Aorta (tissue), 5 donors: ENCODE measurements at regions not wholly inside any gene's neighbourhood (a gene's known extent, or its start where the extent isn't known, plus 50 kb on each side); places are given as distances from the start of the nearest gene placed in this dataset.

Source experiments
- ATAC-seq: fragments of 200-7000 bp; cut with Tn5 transposase; one replicate; pipeline ENCODE4 v1.9.1; 2022; ENCODE audit warnings: moderate library complexity; ENCODE audit not compliant: low FRiP score
- DNase-seq, 2 donors: peaks; one replicate each; pipeline ENCODE4 v3.0.0-alpha.2; 2020
- H3K27ac ChIP-seq, 2 donors: one replicate each; pipeline ENCODE4 v1.5.1; 2013; ENCODE audit warnings: low read length in 2 of 2, mild to moderate bottlenecking in 2 of 2, moderate library complexity in 2 of 2, control low read depth in 1 of 2, inconsistent platforms in 1 of 2, low read depth in 1 of 2
- H3K27me3 ChIP-seq, 2 donors: one replicate each; pipeline ENCODE4 v1.6.1; 2013; ENCODE audit warnings: control low read depth in 1 of 2, low read length in 1 of 2, mild to moderate bottlenecking in 1 of 2, moderate library complexity in 1 of 2; ENCODE audit not compliant: insufficient read depth in 2 of 2, control insufficient read depth in 1 of 2
- H3K36me3 ChIP-seq, 2 donors: one replicate each; pipeline ENCODE4 v1.6.1; 2013; ENCODE audit warnings: control low read depth in 1 of 2, low read length in 1 of 2, mild to moderate bottlenecking in 1 of 2; ENCODE audit not compliant: insufficient read depth in 2 of 2, control insufficient read depth in 1 of 2
- H3K4me1 ChIP-seq, 2 donors: one replicate each; pipeline ENCODE4 v1.6.1; 2013; ENCODE audit warnings: low read length in 2 of 2, control low read depth in 1 of 2, mild to moderate bottlenecking in 1 of 2, moderate library complexity in 1 of 2; ENCODE audit not compliant: insufficient read depth in 2 of 2, control insufficient read depth in 1 of 2
- H3K4me3 ChIP-seq, 2 donors: one replicate each; pipeline ENCODE4 v1.5.1; 2013; ENCODE audit warnings: low read length in 2 of 2, control low read depth in 1 of 2, mild to moderate bottlenecking in 1 of 2
- H3K9me3 ChIP-seq: one replicate; pipeline ENCODE4 v1.6.1; 2013; ENCODE audit warnings: mild to moderate bottlenecking, low read length; ENCODE audit not compliant: control insufficient read depth
- WGBS, 2 donors: extraction: QIAGEN DNeasy Blood & Tissue Kit; methylation state at CpG; one replicate each; pipeline ENCODE4 v1.1.7; 2013; 5-methylcytosine and 5-hydroxymethylcytosine counted together
- intact Hi-C, 2 donors: fragments of 100-400 bp; cut with DNase I; formaldehyde crosslinking; loops; one replicate each; pipeline versions ENCODE4 v1.14.2 to v1.15.0; 2022
- donor health status: healthy with polysubstance abuse.
- donor health status: Bipolar disorder and iron deficiency.
- donor health status: DM: no; HTN: no; CAD: no.
- donor health status: DM: no; HTN: no; CAD: no.
- donor health status: DM: yes; HTN: yes; CAD: no.

DNA sequence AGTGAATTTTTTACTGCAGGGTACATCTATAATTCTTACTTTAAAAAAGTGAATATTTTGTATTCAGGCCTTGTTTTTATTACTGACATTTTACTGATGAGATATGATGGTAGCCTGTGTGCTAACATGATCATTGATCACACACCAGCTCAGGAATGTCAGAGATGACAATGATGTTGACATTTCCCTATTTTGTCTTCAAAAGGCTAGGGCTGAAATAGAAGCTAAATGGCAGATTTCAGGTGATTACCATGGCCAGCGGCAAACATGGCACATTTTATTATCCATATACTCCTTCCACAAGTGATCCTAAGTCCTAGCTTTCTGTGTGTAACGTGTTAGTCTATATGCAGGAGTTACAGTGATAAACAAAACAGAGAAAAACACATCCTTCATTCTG lies 544.3 kb upstream of the MIR17HG start:
- Histone ChIP-seq H3K36me3 (no peaks in the 10 kb centered on the region), H3K4me3 (no peak overlapping the region), H3K9me3 (no peaks in the 10 kb centered on the region), H3K27me3 (no peaks in the 10 kb centered on the region), H3K4me1 (no peaks in the 10 kb centered on the region), H3K27ac (no peak overlapping the region)
- WGBS, 2 donors, result 54 to 61% methylated on average over 2 of the region's 2 CpGs
- ATAC-seq, result no peak
- intact Hi-C loops, result no loop called here
- no peak for DNase-seq

DNA sequence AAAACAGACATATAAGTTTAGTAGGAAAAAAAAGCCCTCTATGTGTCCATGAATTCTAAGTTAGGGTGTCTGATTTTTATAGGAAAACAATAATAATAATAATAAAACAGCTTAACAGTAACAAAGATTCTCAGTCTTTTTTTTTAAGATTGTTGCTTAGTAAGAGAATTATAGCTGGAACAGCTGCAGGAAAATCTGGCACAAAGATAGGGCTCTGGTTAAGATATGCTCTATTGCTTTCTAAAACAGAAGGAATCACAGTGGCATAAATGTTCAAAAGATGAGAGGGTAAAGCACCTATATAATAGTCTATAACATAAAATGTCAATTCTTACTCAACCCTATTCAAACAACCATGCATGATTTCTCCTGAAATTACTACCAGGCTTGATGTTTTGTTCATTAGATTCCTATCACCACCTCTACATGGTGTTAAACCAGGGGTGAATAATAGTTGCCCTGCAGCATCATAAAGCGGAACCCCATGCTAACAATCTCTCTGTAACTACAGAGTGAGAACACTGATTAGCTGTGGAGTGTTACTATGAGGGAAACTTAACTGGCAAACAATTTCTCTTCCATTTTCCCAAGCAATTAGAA lies 541.4 kb upstream of the MIR17HG start:
- no peaks in the 10 kb centered on the region for H3K27me3 ChIP-seq
- H3K4me1 ChIP-seq, result no peaks in the 10 kb centered on the region
- H3K4me3 ChIP-seq, result no peak overlapping the region
- ATAC-seq, result no peak
- no peaks in the 10 kb centered on the region for H3K36me3 ChIP-seq
- H3K9me3 ChIP-seq, result no peaks in the 10 kb centered on the region
- H3K27ac ChIP-seq, result no peak overlapping the region
- WGBS, 2 donors, result 70 to 81% methylated on average over 1 of the region's 1 CpG
- intact Hi-C loops, result no loop called here
- DNase-seq, result no peak

DNA sequence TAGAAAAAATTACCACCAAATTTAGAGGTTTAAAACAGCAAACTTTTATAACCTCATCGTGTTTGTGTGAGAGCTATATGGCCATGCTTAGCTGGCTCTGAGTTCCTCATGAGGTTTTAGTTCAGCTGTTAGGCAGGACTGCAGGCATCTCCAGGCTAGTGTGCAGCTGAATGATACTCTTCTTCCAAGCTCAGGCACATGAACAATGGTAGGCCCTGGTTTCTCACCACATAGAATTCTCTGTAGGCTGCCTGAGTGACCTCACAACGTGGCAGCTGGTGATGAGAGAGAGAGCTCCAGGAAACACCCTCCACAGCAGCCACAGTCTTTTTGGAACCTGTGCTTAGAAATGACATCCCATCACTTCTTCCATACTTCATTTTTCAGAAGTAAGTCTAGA lies 540.6 kb upstream of the MIR17HG start:
- no peak for DNase-seq
- no peak for ATAC-seq
- Histone ChIP-seq H3K36me3 (no peaks in the 10 kb centered on the region), H3K27ac (no peak overlapping the region), H3K9me3 (no peaks in the 10 kb centered on the region), H3K4me1 (no peaks in the 10 kb centered on the region), H3K27me3 (no peaks in the 10 kb centered on the region), H3K4me3 (no peak overlapping the region)
- intact Hi-C loops, result no loop called here
- WGBS, 2 donors, result 42 to 47% methylated on average over 2 of the region's 2 CpGs

DNA sequence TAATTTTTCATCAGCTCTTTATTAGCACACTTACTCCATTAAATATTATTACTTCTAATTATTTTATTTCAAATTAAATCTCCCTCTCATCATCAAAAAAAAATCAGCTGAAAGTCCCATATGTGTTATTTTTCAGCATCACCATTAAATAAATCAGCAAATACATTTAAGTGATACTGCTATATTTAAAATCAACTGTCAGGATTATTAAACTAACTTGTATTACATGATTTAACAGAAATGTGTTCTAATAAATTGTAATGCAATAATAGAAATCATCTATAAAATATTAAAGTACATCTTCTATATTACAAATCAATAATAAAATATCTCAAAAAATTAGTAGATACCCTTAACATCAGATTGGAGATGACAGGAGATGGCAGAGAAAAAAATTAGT lies 538.6 kb upstream of the MIR17HG start:
- ATAC-seq, result no peak
- no peak overlapping the region for H3K27ac ChIP-seq
- intact Hi-C loops, result no loop called here
- H3K4me1 ChIP-seq, result no peaks in the 10 kb centered on the region
- peaks cover 2% of the 10 kb centered on the region for H3K9me3 ChIP-seq
- no peaks in the 10 kb centered on the region for H3K27me3 ChIP-seq
- no peak overlapping the region for H3K4me3 ChIP-seq
- H3K36me3 ChIP-seq, result no peaks in the 10 kb centered on the region
- DNase-seq, result no peak

DNA sequence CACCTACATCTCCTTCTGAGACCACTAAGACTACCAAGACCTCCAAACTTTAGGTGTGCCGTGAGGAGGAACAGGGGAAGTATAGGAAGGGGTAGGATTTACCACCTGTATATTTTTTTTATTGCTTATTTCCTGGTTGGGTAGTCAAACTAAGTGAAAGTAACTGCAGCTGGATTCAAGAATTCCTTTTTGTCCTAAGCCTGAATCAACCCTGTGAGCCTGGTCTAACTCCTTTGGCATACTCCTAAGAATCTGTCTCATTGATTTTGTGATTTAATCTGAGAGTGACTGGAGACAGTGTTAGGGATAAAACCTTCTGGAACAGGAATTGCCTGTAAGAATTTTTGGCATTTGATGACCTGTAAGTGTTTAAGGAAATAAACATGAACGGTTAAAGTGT lies 523.5 kb upstream of the MIR17HG start:
- Histone ChIP-seq H3K27ac (no peak overlapping the region), H3K27me3 (no peaks in the 10 kb centered on the region), H3K4me3 (no peak overlapping the region), H3K4me1 (no peaks in the 10 kb centered on the region), H3K9me3 (no peaks in the 10 kb centered on the region), H3K36me3 (no peaks in the 10 kb centered on the region)
- DNase-seq (no peak), ATAC-seq (no peak)
- intact Hi-C loops, result no loop called here
- WGBS, 2 donors, result 52 to 63% methylated on average over 2 of the region's 2 CpGs

DNA sequence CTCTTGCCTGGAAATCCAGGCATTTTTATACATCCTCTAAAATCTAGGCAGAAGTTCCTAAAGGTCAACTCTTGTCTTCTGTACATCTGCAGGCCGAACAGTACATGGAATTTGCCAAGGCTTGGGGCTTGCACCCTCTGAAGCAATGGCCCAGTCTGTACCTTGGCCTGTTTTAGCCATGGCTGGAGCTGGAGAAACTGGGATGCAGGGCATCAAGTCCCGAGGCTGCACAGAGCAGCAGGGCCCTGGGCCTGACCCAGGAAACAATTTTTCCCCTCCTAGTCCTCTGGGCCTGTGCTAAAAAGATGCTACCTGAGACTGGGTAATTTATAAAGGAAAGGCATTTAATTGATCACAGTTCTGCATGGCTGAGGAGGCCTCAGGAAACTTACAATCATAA lies 520.8 kb upstream of the MIR17HG start:
- intact Hi-C loops, result no loop called here
- DNase-seq, result no peak
- no peak for ATAC-seq

DNA sequence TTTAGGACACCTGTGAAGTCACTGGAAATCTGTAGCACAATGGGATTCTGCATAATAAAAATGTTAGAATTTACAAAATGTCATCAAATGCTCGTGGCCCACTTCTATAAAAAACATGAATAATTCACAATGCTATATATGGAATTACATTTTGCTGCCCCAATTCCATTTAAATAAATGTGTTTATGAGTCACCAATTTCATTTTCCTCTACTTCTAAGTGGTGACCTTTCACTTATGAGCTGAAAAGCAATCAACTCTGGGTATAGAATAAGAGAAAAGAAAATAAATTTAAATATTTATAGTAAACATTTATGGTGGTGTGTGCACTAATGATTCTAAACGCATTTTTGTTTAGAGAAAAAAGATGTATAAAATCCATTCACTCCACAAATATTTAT lies 516.7 kb upstream of the MIR17HG start:
- no peak for ATAC-seq
- no peak overlapping the region for H3K27ac ChIP-seq
- intact Hi-C loops, result no loop called here
- H3K27me3 ChIP-seq, result peaks cover 0 to 2% of the 10 kb centered on the region in 2 donors
- no peaks in the 10 kb centered on the region for H3K4me1 ChIP-seq
- H3K9me3 ChIP-seq, result no peaks in the 10 kb centered on the region
- no peaks in the 10 kb centered on the region for H3K36me3 ChIP-seq
- WGBS, 2 donors, result 43 to 54% methylated on average over 2 of the region's 2 CpGs
- no peak for DNase-seq
- no peak overlapping the region for H3K4me3 ChIP-seq

More for the DNA sequence above, 520.8 kb upstream of the MIR17HG start:
- Histone ChIP-seq H3K27me3 (no peaks in the 10 kb centered on the region), H3K4me1 (no peaks in the 10 kb centered on the region), H3K36me3 (no peaks in the 10 kb centered on the region), H3K4me3 (no peak overlapping the region), H3K9me3 (no peaks in the 10 kb centered on the region), H3K27ac (no peak overlapping the region)
- 86 to 89% methylated on average over 2 of the region's 2 CpGs for WGBS, 2 donors

DNA sequence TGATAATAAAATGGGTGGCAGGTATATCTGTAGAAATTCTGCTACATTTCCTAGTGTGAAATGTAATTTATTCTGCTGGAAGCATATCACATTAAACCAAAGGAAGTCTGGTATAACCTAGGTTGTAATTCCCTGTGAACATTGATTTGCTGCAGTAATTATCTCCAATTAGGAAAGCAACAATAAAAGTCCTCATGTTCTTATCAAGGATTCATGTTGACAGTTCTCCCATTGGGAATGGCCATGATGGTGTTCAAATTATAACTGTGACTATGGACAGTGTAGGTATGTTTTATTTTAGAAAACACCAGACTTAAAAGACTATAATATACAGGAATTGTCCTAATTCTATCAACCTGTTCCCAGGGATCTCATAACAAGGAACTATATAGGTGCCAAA lies 513.5 kb upstream of the MIR17HG start:
- DNase-seq, result no peak
- H3K4me3 ChIP-seq, result no peak overlapping the region
- ATAC-seq, result no peak
- H3K27ac ChIP-seq, result no peak overlapping the region
- intact Hi-C loops, result no loop called here
- H3K27me3 ChIP-seq, result peaks cover 0 to 2% of the 10 kb centered on the region in 2 donors
- no peaks in the 10 kb centered on the region for H3K9me3 ChIP-seq
- H3K36me3 ChIP-seq, result no peaks in the 10 kb centered on the region
- H3K4me1 ChIP-seq, result no peaks in the 10 kb centered on the region

DNA sequence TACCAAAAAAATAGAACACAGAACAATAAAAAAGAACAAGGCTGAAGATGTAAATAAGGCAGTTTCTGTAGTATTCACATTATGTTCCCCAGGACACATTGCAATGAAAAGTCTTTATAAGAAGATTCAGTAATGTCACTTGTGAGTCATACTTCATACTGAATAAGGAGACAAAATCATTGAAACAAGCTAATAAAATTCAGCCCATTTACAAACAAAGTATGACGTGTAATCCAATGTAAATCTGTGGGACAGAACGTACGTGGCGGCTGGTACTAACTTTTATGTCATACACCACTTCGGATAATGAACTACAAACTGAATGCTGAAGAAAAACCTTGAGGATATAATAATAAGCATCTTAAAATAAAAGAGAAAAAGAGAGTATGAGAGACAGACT lies 512.8 kb upstream of the MIR17HG start:
- no peak overlapping the region for H3K4me3 ChIP-seq
- intact Hi-C loops, result no loop called here
- 91 to 92% methylated on average over 5 of the region's 5 CpGs for WGBS, 2 donors
- no peaks in the 10 kb centered on the region for H3K4me1 ChIP-seq
- peaks cover 0 to 2% of the 10 kb centered on the region in 2 donors for H3K27me3 ChIP-seq
- no peaks in the 10 kb centered on the region for H3K36me3 ChIP-seq
- ATAC-seq, result no peak
- H3K9me3 ChIP-seq, result no peaks in the 10 kb centered on the region
- no peak for DNase-seq
- no peak overlapping the region for H3K27ac ChIP-seq
